GM23338 (cell line): ENCODE measurements at regions not wholly inside any gene's neighbourhood (a gene's known extent, or its start where the extent isn't known, plus 50 kb on each side); places are given as distances from the start of the nearest gene placed in this dataset.

Experiments
- ATAC-seq: fragments of 200-7000 bp; cut with Tn5 transposase; 3 replicates; pipeline ENCODE4 v1.9.1; 2020
- DNase-seq: peaks from one replicate; pipeline ENCODE4 v3.0.0-alpha.2; 2015; ENCODE audit warnings: low spot score
- H2AFZ ChIP-seq: fragments of 200-600 bp; sonication (generic); 2 replicates; pipeline ENCODE4 v1.8.0; 2016; ENCODE audit warnings: antibody characterized with exemption, mild to moderate bottlenecking, moderate library complexity
- H3F3A ChIP-seq: fragments of 200-600 bp; sonication (generic); replicated peaks from 2 replicates; pipeline ENCODE4 v1.8.0; 2017; ENCODE audit warnings: antibody characterized with exemption, mixed run types, low read depth
- H3K27ac ChIP-seq: fragments of 200-600 bp; sonication (generic); 2 replicates; pipeline ENCODE4 v1.6.1; 2016; ENCODE audit warnings: low read depth
- H3K27me3 ChIP-seq: fragments of 200-600 bp; sonication (generic); 2 replicates; pipeline ENCODE4 v1.8.0; 2016; ENCODE audit warnings: mild to moderate bottlenecking, mixed run types, moderate library complexity; ENCODE audit not compliant: insufficient read depth
- H3K36me3 ChIP-seq: fragments of 200-600 bp; sonication (generic); 2 replicates; pipeline ENCODE4 v1.8.0; 2016; ENCODE audit warnings: mild to moderate bottlenecking; ENCODE audit not compliant: insufficient read depth
- H3K4me1 ChIP-seq: fragments of 200-600 bp; sonication (generic); 2 replicates; pipeline ENCODE4 v1.8.0; 2016; ENCODE audit warnings: mild to moderate bottlenecking, moderate library complexity; ENCODE audit not compliant: insufficient read depth
- H3K4me2 ChIP-seq: fragments of 200-600 bp; sonication (generic); 2 replicates; pipeline ENCODE4 v1.7.1; 2017; ENCODE audit warnings: mixed run types
- H3K4me3 ChIP-seq: fragments of 200-600 bp; sonication (generic); 2 replicates; pipeline ENCODE4 v1.6.1; 2016; ENCODE audit warnings: mixed run types
- H3K79me2 ChIP-seq: fragments of 200-600 bp; sonication (generic); replicated peaks from 2 replicates; pipeline ENCODE4 v1.8.0; 2017; ENCODE audit warnings: mild to moderate bottlenecking; ENCODE audit not compliant: insufficient read depth
- H3K9me2 ChIP-seq: fragments of 200-600 bp; sonication (generic); 2 replicates; pipeline ENCODE4 v1.8.0; 2017; ENCODE audit not compliant: insufficient read depth
- H4K20me1 ChIP-seq: fragments of 200-600 bp; sonication (generic); replicated peaks from 2 replicates; pipeline ENCODE4 v1.8.0; 2017; ENCODE audit warnings: mild to moderate bottlenecking; ENCODE audit not compliant: insufficient read depth
- H3K27ac Mint-ChIP-seq: 2 replicates; pipeline ENCODE4 v1.8.0; 2020; ENCODE audit warnings: inconsistent platforms, mild to moderate bottlenecking, moderate library complexity, mixed read lengths
- H3K27me3 Mint-ChIP-seq: 3 replicates; pipeline ENCODE4 v1.8.0; 2022; ENCODE audit warnings: low read depth, mild to moderate bottlenecking, moderate library complexity, mixed read lengths, inconsistent platforms; ENCODE audit not compliant: insufficient read depth, poor library complexity
- H3K36me3 Mint-ChIP-seq: 3 replicates; pipeline ENCODE4 v1.8.0; 2021; ENCODE audit warnings: low read depth, mild to moderate bottlenecking, inconsistent platforms, moderate library complexity, mixed read lengths
- H3K4me1 Mint-ChIP-seq: 3 replicates; pipeline ENCODE4 v1.8.0; 2020; ENCODE audit warnings: mild to moderate bottlenecking, inconsistent platforms, mixed read lengths
- H3K4me3 Mint-ChIP-seq: 3 replicates; pipeline ENCODE4 v1.8.0; 2021; ENCODE audit warnings: moderate library complexity, mild to moderate bottlenecking, inconsistent platforms, mixed read lengths
- H3K9me3 Mint-ChIP-seq: 3 replicates; pipeline ENCODE4 v1.8.0; 2020; ENCODE audit warnings: moderate library complexity, mild to moderate bottlenecking, inconsistent platforms, mixed read lengths
- CREB1 ChIP-seq: fragments of 250-450 bp; sonication (Bioruptor Pico); IDR thresholded peaks from 2 replicates; pipeline ENCODE4 v1.5.0; 2020; ENCODE audit warnings: low read depth, mild to moderate bottlenecking, moderate library complexity
- EZH2 ChIP-seq: fragments of 200-600 bp; sonication (generic); IDR thresholded peaks from one replicate; pipeline ENCODE4 v1.8.0; 2017; ENCODE audit warnings: antibody characterized with exemption, mild to moderate bottlenecking, low read depth; ENCODE audit not compliant: unreplicated experiment
- EZH2phosphoT487 ChIP-seq: fragments of 200-600 bp; sonication (generic); IDR thresholded peaks from one replicate; pipeline ENCODE4 v1.8.1; 2018; ENCODE audit warnings: antibody characterized with exemption; ENCODE audit not compliant: unreplicated experiment
- JUNB ChIP-seq: IDR thresholded peaks from one replicate; pipeline ENCODE4 v1.6.1; 2016; ENCODE audit warnings: antibody characterized with exemption; ENCODE audit not compliant: unreplicated experiment
- NANOG ChIP-seq: IDR thresholded peaks from 2 replicates; pipeline ENCODE4 v1.6.1; 2016; ENCODE audit warnings: antibody characterized with exemption, borderline replicate concordance
- POLR2AphosphoS5 ChIP-seq: IDR thresholded peaks from 2 replicates; pipeline ENCODE4 v1.6.1; 2016; ENCODE audit warnings: antibody characterized with exemption, low read depth
- STAT1 ChIP-seq: IDR thresholded peaks from one replicate; pipeline ENCODE4 v1.6.1; 2016; ENCODE audit warnings: antibody characterized with exemption; ENCODE audit not compliant: unreplicated experiment
- ZNF114 ChIP-seq: fragments of 250-450 bp; sonication (Bioruptor Pico); IDR thresholded peaks from 2 replicates; pipeline ENCODE4 v1.5.0; 2020; ENCODE audit warnings: mild to moderate bottlenecking, moderate library complexity
- ZNF331 ChIP-seq: fragments of 250-450 bp; sonication (Bioruptor Pico); IDR thresholded peaks from 2 replicates; pipeline ENCODE4 v1.5.0; 2020; ENCODE audit warnings: low read depth, mild to moderate bottlenecking, moderate library complexity
- TF ChIP-seq, protein P1 (sequence below), 2 experiments: fragments of 200-600 bp in 1 of 2; sonication (generic) in 1 of 2; conservative IDR thresholded peaks; 2 replicates each; pipeline versions ENCODE4 v1.5.1 to v1.6.1; 2016 to 2017; ENCODE audit warnings: antibody characterized with exemption in 2 of 2, low read depth in 2 of 2, mild to moderate bottlenecking in 2 of 2, moderate library complexity in 1 of 2
- TF ChIP-seq, protein P2 (sequence below): IDR thresholded peaks from 2 replicates; pipeline ENCODE4 v1.6.1; 2016; ENCODE audit warnings: antibody characterized with exemption
- TF ChIP-seq, protein P3 (sequence below): IDR thresholded peaks from one replicate; pipeline ENCODE4 v1.6.1; 2018; ENCODE audit warnings: antibody characterized with exemption; ENCODE audit not compliant: unreplicated experiment
- TF ChIP-seq, protein P4 (sequence below): fragments of 250-450 bp; sonication (Bioruptor Pico); IDR thresholded peaks from 2 replicates; pipeline ENCODE4 v1.5.0; 2020; ENCODE audit warnings: mild to moderate bottlenecking, moderate library complexity

DNA sequence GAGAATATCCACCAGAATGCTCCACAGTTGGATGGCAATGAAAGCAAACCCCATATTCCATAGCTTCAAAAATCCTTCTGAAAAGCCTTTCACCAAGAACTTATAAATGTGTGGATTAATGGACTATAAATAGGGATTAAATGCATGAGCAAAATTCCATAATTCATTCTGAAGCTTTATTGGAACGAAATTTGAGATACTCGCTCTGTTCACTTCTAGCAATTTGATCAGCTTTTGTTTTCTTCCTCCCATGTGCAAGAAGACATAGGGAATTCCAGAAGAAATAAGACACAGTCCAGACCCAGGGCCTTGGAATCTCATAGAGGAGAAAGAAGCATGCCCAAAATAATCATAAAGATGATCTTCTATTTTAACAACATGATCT is 285.9 kb upstream of the TMPO start:
- no peak overlapping the region for H3K4me3 ChIP-seq
- no peak overlapping the region for H2AFZ ChIP-seq
- no peaks in the 10 kb centered on the region for H3K36me3 ChIP-seq
- H3K27ac ChIP-seq, result no peak overlapping the region
- H3F3A ChIP-seq, result no peaks in the 10 kb centered on the region
- no peaks in the 10 kb centered on the region for H3K27me3 ChIP-seq
- Mint-ChIP-seq H3K36me3 (no peaks in the 10 kb centered on the region), H3K27me3 (peaks cover 4% of the 10 kb centered on the region), H3K4me3 (no peak overlapping the region), H3K27ac (no peak overlapping the region), H3K9me3 (no peaks in the 10 kb centered on the region), H3K4me1 (peaks cover 4% of the 10 kb centered on the region; the same call in 1 of the 3 replicates)
- H3K4me1 ChIP-seq, result no peaks in the 10 kb centered on the region
- ATAC-seq (no peak), DNase-seq (no peak)
- no peak for TF ChIP-seq JUNB
- TF ChIP-seq, protein P1, sequence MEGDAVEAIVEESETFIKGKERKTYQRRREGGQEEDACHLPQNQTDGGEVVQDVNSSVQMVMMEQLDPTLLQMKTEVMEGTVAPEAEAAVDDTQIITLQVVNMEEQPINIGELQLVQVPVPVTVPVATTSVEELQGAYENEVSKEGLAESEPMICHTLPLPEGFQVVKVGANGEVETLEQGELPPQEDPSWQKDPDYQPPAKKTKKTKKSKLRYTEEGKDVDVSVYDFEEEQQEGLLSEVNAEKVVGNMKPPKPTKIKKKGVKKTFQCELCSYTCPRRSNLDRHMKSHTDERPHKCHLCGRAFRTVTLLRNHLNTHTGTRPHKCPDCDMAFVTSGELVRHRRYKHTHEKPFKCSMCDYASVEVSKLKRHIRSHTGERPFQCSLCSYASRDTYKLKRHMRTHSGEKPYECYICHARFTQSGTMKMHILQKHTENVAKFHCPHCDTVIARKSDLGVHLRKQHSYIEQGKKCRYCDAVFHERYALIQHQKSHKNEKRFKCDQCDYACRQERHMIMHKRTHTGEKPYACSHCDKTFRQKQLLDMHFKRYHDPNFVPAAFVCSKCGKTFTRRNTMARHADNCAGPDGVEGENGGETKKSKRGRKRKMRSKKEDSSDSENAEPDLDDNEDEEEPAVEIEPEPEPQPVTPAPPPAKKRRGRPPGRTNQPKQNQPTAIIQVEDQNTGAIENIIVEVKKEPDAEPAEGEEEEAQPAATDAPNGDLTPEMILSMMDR (conservative IDR thresholded peaks at IDR 0.05; ENCODE audit: low read depth in 2 of 2), result no peak
- TF ChIP-seq, protein P2, sequence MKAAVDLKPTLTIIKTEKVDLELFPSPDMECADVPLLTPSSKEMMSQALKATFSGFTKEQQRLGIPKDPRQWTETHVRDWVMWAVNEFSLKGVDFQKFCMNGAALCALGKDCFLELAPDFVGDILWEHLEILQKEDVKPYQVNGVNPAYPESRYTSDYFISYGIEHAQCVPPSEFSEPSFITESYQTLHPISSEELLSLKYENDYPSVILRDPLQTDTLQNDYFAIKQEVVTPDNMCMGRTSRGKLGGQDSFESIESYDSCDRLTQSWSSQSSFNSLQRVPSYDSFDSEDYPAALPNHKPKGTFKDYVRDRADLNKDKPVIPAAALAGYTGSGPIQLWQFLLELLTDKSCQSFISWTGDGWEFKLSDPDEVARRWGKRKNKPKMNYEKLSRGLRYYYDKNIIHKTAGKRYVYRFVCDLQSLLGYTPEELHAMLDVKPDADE, result no peak
- TF ChIP-seq NANOG, result no peak
- no peak for TF ChIP-seq ZNF114
- TF ChIP-seq EZH2phosphoT487, result no peak
- TF ChIP-seq STAT1, result no peak
- TF ChIP-seq, protein P3, sequence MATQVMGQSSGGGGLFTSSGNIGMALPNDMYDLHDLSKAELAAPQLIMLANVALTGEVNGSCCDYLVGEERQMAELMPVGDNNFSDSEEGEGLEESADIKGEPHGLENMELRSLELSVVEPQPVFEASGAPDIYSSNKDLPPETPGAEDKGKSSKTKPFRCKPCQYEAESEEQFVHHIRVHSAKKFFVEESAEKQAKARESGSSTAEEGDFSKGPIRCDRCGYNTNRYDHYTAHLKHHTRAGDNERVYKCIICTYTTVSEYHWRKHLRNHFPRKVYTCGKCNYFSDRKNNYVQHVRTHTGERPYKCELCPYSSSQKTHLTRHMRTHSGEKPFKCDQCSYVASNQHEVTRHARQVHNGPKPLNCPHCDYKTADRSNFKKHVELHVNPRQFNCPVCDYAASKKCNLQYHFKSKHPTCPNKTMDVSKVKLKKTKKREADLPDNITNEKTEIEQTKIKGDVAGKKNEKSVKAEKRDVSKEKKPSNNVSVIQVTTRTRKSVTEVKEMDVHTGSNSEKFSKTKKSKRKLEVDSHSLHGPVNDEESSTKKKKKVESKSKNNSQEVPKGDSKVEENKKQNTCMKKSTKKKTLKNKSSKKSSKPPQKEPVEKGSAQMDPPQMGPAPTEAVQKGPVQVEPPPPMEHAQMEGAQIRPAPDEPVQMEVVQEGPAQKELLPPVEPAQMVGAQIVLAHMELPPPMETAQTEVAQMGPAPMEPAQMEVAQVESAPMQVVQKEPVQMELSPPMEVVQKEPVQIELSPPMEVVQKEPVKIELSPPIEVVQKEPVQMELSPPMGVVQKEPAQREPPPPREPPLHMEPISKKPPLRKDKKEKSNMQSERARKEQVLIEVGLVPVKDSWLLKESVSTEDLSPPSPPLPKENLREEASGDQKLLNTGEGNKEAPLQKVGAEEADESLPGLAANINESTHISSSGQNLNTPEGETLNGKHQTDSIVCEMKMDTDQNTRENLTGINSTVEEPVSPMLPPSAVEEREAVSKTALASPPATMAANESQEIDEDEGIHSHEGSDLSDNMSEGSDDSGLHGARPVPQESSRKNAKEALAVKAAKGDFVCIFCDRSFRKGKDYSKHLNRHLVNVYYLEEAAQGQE, result no peak
- TF ChIP-seq ZNF331, result no peak
- no peak for TF ChIP-seq EZH2
- no peak for TF ChIP-seq POLR2AphosphoS5
- TF ChIP-seq CREB1 (CRISPR knock-in tag), result no peak
- TF ChIP-seq, protein P4, sequence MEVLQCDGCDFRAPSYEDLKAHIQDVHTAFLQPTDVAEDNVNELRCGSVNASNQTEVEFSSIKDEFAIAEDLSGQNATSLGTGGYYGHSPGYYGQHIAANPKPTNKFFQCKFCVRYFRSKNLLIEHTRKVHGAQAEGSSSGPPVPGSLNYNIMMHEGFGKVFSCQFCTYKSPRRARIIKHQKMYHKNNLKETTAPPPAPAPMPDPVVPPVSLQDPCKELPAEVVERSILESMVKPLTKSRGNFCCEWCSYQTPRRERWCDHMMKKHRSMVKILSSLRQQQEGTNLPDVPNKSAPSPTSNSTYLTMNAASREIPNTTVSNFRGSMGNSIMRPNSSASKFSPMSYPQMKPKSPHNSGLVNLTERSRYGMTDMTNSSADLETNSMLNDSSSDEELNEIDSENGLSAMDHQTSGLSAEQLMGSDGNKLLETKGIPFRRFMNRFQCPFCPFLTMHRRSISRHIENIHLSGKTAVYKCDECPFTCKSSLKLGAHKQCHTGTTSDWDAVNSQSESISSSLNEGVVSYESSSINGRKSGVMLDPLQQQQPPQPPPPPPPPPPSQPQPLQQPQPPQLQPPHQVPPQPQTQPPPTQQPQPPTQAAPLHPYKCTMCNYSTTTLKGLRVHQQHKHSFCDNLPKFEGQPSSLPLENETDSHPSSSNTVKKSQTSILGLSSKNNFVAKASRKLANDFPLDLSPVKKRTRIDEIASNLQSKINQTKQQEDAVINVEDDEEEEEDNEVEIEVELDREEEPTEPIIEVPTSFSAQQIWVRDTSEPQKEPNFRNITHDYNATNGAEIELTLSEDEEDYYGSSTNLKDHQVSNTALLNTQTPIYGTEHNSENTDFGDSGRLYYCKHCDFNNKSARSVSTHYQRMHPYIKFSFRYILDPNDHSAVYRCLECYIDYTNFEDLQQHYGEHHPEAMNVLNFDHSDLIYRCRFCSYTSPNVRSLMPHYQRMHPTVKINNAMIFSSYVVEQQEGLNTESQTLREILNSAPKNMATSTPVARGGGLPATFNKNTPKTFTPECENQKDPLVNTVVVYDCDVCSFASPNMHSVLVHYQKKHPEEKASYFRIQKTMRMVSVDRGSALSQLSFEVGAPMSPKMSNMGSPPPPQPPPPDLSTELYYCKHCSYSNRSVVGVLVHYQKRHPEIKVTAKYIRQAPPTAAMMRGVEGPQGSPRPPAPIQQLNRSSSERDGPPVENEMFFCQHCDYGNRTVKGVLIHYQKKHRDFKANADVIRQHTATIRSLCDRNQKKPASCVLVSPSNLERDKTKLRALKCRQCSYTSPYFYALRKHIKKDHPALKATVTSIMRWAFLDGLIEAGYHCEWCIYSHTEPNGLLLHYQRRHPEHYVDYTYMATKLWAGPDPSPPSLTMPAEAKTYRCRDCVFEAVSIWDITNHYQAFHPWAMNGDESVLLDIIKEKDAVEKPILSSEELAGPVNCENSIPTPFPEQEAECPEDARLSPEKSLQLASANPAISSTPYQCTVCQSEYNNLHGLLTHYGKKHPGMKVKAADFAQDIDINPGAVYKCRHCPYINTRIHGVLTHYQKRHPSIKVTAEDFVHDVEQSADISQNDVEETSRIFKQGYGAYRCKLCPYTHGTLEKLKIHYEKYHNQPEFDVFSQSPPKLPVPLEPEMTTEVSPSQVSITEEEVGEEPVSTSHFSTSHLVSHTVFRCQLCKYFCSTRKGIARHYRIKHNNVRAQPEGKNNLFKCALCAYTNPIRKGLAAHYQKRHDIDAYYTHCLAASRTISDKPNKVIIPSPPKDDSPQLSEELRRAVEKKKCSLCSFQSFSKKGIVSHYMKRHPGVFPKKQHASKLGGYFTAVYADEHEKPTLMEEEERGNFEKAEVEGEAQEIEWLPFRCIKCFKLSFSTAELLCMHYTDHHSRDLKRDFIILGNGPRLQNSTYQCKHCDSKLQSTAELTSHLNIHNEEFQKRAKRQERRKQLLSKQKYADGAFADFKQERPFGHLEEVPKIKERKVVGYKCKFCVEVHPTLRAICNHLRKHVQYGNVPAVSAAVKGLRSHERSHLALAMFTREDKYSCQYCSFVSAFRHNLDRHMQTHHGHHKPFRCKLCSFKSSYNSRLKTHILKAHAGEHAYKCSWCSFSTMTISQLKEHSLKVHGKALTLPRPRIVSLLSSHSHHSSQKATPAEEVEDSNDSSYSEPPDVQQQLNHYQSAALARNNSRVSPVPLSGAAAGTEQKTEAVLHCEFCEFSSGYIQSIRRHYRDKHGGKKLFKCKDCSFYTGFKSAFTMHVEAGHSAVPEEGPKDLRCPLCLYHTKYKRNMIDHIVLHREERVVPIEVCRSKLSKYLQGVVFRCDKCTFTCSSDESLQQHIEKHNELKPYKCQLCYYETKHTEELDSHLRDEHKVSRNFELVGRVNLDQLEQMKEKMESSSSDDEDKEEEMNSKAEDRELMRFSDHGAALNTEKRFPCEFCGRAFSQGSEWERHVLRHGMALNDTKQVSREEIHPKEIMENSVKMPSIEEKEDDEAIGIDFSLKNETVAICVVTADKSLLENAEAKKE (CRISPR knock-in tag), result no peak
- no peaks in the 10 kb centered on the region for H3K79me2 ChIP-seq
- no peak overlapping the region for H3K4me2 ChIP-seq
- no peaks in the 10 kb centered on the region for H3K9me2 ChIP-seq
- no peaks in the 10 kb centered on the region for H4K20me1 ChIP-seq
